Fibroblast of pulmonary artery (primary cell): ENCODE measurements at regions not wholly inside any gene's neighbourhood (a gene's known extent, or its start where the extent isn't known, plus 50 kb on each side); places are given as distances from the start of the nearest gene placed in this dataset.
"Not testable (repeated sequence)": the region's sequence is repeated elsewhere in the genome, so short reads cannot be mapped to it uniquely, and the experiment has no call there.

Source experiments
- DNase-seq: peaks from one replicate; pipeline ENCODE4 v3.0.0-alpha.2; 2010; ENCODE audit warnings: low read depth
- H3K4me3 ChIP-seq: replicated peaks from 2 replicates; pipeline ENCODE4 v1.5.1; 2011; ENCODE audit warnings: low read depth, mild to moderate bottlenecking, control low read depth, low read length, moderate library complexity
- TF ChIP-seq, protein P1 (sequence below): IDR thresholded peaks from 2 replicates; pipeline ENCODE4 v1.5.1; 2011; ENCODE audit warnings: mild to moderate bottlenecking, control low read depth, low read length, inconsistent platforms; ENCODE audit errors: missing control alignments

DNA sequence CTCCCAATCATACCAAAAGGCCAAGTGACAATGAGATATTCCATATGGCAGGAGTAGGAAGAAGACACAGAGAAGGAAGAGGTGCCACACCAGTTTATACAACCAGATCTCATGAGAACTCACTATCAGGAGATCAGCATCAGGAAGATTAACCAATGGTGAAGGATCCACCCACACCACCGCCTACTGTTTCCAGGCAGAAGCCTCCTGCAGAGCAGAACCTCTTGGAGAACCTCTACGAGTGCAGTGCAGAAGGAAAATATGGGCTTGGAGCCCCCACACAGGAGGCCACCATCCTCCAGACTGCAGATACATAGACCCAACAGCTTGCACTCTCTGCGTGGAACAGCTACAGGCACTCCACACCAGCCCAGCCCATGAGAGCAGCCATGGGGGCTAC is 264.4 kb downstream of the POTED start:
- not testable (repeated sequence) for H3K4me3 ChIP-seq, DNase-seq

DNA sequence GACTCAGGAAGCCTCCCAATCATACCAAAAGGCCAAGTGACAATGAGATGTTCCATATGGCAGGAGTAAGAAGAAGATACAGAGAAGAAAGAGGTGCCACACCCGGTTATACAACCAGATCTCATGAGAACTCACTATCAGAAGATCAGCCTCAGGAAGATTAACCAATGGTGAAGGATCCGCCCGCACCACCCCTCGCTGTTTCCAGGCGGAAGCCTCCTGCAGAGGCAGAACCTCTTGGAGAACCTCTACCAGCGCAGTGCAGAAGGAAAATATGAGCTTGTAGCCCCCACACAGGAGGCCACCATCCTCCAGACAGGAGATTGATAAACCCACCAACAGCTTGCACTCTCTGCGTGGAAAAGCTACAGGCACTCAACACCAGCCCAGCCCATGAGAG is 245.1 kb downstream of the POTED start:
- no peak for DNase-seq
- TF ChIP-seq, protein P1, sequence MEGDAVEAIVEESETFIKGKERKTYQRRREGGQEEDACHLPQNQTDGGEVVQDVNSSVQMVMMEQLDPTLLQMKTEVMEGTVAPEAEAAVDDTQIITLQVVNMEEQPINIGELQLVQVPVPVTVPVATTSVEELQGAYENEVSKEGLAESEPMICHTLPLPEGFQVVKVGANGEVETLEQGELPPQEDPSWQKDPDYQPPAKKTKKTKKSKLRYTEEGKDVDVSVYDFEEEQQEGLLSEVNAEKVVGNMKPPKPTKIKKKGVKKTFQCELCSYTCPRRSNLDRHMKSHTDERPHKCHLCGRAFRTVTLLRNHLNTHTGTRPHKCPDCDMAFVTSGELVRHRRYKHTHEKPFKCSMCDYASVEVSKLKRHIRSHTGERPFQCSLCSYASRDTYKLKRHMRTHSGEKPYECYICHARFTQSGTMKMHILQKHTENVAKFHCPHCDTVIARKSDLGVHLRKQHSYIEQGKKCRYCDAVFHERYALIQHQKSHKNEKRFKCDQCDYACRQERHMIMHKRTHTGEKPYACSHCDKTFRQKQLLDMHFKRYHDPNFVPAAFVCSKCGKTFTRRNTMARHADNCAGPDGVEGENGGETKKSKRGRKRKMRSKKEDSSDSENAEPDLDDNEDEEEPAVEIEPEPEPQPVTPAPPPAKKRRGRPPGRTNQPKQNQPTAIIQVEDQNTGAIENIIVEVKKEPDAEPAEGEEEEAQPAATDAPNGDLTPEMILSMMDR: no peak
- H3K4me3 ChIP-seq: no peak overlapping the region

GRCh38 chr21:13850808-13851207 is 241.2 kb downstream of the POTED start:
- not testable (repeated sequence) for H3K4me3 ChIP-seq, DNase-seq

- DNase-seq, H3K4me3 ChIP-seq: not testable (repeated sequence)
These were observed 239.9 kb downstream of the POTED start for GRCh38 chr21:13849489-13849888.

DNA sequence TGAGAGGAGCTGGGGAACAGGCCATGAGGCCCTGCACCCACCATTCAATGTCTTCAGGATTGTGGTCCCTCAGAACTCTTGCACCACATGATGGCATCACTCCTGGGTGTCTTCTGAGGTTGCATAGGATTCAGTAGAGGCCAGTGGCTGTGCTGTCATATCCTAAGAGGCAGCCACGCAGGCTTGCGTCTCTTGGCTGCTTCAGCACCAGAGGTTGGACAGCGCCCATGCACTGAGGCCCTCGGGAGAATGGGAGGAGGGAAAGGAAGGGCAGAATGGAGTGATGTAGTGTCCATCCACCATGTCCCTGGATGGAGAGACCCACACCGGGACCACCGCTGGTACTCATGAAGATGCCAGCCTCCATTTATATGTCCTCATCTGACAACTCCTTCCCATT is 237.1 kb downstream of the POTED start:
- not testable (repeated sequence) for H3K4me3 ChIP-seq, DNase-seq

GRCh38 chr21:13844574-13844973 is 235.0 kb downstream of the POTED start:
- H3K4me3 ChIP-seq, DNase-seq: not testable (repeated sequence)

DNA sequence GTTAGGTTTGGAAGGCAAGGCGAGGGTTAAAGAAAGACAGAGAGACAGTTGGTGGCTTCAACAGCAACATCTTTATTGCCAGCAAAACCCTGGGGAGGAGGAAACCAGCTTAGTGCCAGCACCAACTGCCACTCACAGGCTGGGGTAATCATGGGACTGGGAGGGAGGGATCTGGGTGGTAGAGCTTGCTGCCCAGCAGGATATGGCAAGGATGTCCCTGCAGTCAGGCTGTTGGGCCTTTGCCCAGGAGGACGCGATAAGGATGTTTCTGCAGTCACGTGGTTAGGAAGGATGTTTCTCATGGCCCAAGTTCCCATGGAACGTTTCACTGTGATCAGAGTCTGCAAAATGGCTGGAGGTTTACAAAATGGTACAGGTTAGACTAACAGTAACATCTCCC is 233.5 kb downstream of the POTED start:
- DNase-seq, H3K4me3 ChIP-seq: not testable (repeated sequence)

DNA sequence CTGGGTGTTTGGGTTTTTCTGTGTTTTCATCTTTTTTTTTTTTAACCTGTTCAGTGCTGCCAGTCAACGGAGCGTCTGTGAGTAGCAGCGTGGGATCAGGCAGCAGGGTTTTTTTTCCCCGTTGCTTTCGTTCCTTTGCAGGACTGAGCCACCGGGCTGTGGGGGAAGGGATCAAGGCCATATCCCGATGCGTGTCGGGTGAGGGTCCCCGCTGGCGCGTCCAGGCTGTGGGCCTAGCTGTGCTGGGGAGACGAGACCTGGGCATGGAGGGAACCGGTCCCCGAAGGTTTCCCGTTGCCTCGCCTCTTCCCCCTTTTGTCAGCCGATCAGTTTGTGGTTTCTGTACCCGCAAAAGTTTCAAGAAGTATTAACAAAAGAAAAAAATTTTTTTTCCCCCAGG is 218.1 kb downstream of the POTED start:
- H3K4me3 ChIP-seq, DNase-seq: not testable (repeated sequence)

DNA sequence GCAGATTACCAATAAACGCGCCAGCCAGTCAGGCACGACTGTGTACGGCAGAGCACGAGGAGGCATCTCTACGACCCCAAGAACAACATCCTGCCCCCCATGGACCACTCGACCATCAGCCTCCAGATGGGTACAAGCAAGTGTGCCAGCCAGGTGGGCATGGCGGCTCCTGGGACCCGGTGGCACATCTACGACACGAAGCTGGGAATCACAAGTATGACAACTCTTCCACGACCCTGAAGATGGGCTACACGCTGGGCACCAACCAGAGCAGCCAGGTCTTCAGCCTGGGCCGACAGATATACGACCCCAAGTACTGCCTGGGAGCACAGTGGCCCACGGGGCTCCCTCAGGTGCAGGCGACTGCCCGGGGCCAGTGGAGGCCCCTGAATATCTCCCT is 217.6 kb downstream of the POTED start:
- TF ChIP-seq, protein P1: no peak
- DNase-seq: no peak

GRCh38 chr21:13826511-13826910 is 216.9 kb downstream of the POTED start:
- H3K4me3 ChIP-seq, DNase-seq: not testable (repeated sequence)

More for the DNA sequence above, 217.6 kb downstream of the POTED start:
- H3K4me3 ChIP-seq: no peak overlapping the region

DNA sequence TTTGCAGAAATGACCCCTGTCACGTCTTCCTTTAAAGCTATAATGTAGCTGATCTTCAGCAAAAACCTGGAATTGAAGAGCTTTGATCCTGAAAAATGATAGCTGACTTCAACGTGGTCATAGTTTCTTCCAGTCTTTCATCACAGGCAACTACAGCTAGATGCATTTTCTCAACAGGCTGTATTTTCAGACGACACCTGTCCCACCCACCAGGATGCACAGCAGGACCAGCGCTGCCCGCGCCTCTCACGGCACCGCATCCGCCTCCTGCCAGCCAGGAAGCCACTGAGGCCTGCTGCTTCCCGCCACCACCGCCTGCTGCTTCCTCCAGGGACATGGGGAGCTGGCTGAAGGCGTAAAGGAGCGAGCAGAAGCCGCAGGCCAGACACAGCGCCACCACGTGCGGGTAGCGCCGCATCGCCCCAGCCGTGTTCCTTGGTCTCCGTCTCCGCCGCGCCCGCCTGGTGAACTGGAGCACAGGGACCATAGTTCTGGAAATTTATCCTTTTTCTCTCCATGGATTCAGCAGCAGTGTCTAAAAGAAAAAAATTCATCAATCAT is 215.7 kb downstream of the POTED start:
- not testable (repeated sequence) for DNase-seq

DNA sequence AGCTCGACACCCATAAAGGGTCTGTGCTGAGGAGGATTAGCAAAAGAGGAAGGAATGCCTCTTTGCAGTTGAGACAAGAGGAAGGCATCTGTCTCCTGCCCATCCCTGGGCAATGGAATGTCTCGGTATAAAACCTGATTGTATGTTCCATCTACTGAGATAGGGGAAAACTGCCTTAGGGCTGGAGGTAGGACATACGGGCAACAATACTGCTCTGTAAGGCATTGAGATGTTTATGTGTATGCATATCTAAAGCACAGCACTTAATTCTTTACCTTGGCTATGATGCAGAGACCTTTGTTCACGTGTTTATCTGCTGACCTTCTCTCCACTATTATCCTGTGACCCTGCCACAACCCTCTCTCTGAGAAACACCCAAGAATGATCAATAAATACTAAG is 210.7 kb downstream of the POTED start:
- not testable (repeated sequence) for H3K4me3 ChIP-seq, DNase-seq

More for the DNA sequence above, 215.7 kb downstream of the POTED start:
- H3K4me3 ChIP-seq: not testable (repeated sequence)

DNA sequence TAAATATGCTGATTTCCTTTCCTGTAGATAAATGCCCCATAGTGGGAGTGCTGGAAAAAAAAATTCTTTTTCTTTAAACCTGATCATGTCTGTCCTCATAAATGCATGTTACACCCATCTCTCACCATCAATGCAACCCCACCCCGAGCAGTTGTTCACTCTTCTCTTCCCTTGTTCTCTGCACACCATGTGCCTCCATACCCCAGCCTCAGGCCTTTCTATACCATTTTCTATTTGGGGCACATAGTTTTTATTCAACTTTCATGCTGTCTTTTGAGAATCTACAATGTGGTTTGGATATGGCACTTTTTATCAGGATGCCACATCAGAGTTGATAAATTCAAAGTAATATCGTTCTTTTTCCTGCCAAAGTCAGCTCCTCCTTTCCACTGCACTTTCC is 202.6 kb downstream of the POTED start:
- not testable (repeated sequence) for H3K4me3 ChIP-seq, DNase-seq

DNA sequence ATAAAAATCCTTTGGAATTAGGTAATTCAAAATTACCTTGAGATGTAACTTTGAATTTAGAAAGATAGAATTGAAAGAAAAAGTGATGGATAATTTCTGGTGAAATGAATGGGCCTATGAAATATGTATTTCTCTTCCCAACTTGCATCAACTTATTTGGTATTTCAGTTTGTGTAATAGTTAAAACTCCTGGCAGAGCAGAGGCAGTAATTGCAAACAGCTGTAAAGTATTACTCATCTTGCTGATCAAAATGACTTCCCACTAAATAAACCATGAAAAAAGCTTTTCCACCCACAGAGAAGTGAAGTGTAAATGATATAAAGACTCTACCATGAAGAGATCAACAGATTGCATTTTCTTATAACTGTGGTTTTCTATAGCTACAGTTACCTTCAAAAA is 201.0 kb downstream of the POTED start:
- H3K4me3 ChIP-seq, DNase-seq: not testable (repeated sequence)

GRCh38 chr21:13806444-13806843 is 196.9 kb downstream of the POTED start:
- not testable (repeated sequence) for DNase-seq, H3K4me3 ChIP-seq

DNA sequence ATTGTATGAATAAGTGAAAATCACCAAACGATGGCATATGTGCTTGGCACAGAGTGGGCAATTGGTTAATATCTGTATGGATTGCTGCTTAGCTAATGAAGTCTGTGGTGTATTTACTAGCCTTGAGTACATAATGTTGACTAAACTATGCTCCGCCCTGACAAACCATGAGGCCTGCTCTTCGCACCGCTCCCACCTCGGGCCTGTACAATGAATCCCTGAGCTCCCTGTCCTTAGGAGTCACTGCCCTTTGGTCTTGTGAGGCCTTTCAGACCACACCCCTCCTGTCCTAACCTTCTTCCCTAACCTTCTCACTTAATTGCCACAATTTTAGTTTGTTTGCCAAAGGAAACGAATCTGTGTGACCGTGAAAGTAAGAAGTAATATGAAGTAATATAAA is 193.2 kb downstream of the POTED start:
- not testable (repeated sequence) for H3K4me3 ChIP-seq, DNase-seq
